Dermis microvascular lymphatic vessel endothelial cell (primary cell): ENCODE measurements at regions not wholly inside any gene's neighbourhood (a gene's known extent, or its start where the extent isn't known, plus 50 kb on each side); places are given as distances from the start of the nearest gene placed in this dataset.
A peak's percentile ranks its signal among the peaks of the same experiment; 100 is the strongest.

Experiments
- DNase-seq, 2 donors: peaks; one replicate each; pipeline versions ENCODE4 v3.0.0 to v3.0.0-alpha.2; 2010; ENCODE audit warnings: low read depth in 2 of 2

DNA sequence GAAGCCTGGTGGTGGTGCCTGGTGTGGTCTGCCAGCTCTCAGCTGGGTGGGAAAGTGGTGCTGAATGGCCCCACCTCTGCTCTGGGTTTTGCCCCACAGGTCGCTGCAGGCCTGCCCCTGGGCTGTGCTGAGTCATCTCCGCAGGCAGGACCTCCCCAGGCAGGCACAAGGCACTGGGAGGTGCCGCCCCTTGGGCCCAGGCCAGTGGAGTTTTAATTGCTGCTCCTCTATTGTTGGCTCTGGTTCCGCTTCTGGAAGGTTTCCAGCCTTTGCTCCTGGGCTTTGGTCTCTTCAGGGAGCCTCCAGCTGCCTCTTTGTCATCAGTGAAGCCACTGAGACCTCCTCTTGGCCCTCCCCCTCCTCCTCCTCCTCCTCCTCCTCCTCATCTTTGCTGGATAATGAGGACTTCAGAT, 180.3 kb upstream of the GRB10 start:
- DNase-seq, result peak; percentile 55 to 93

GRCh38 chr7:50962281-50962883, 179.7 kb upstream of the GRB10 start:
- DNase-seq, result no peak

- DNase-seq, result no peak
Measured at GRCh38 chr7:50960621-50961310, 178.1 kb upstream of the GRB10 start.

DNA sequence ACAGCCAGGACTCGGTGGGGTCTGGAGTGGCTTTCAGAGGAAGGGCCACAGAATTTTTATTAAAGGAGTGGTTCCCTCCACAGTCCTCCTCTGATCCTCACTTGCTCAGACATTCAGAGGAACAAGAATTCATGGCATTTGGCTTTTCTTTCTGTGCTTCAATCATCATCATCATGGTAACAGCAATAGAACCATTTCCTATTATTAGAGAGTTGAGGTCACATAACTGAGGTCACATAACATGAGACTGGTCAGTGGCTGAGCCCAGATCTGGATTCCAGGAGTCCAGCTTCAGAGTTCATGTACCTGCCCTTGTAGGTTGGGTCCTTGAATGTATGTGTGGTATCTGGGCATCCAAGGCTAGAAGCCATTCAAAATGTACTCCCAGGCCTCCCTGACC, 177.3 kb upstream of the GRB10 start:
- DNase-seq, result peak; percentile 20 to 26

DNA sequence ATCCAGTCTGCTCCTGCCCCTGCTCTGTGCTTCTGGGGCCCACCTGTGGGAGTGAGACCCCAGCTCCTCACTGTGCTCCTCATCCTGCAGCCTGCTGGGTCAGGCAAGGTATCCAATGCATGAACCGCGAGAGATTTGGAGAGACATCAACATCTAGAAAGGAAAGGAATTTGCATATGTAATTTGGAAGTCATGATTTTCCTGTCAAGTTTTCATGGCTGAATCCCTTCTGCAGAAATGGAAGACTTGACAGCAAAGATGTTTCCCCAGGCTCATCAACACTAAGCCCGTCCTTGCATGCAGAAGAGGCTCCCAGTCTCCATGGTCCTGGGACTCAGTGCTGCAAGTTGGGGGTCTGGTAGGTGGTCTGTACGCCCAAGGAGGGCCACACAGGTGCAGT, 176.9 kb upstream of the GRB10 start:
- DNase-seq, result no peak

- no peak for DNase-seq
Measured at GRCh38 chr7:50957855-50958254, 175.2 kb upstream of the GRB10 start.

DNA sequence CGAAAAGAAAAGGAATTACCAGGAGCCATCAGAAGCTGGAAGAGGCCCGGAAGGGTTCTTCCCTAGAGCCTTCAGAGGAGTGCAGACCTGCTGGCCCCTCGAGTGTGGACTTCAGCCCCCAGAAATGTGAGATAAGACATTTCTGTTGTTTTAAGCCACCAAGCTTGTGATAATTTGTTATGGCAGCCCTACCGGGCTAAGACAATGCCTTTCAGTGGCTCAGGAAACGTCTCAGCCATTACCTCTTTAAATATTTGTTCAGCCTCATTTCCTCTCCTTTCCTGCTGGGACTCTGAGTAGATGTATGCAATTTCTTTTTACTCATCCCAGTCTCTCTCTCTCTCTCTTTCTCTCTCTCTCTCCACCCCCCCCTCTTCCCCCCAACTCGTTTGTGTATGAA, 174.7 kb upstream of the GRB10 start:
- peak in 1 of 2 donors; percentile 78 for DNase-seq

GRCh38 chr7:50956522-50957155, 173.9 kb upstream of the GRB10 start:
- no peak for DNase-seq

DNA sequence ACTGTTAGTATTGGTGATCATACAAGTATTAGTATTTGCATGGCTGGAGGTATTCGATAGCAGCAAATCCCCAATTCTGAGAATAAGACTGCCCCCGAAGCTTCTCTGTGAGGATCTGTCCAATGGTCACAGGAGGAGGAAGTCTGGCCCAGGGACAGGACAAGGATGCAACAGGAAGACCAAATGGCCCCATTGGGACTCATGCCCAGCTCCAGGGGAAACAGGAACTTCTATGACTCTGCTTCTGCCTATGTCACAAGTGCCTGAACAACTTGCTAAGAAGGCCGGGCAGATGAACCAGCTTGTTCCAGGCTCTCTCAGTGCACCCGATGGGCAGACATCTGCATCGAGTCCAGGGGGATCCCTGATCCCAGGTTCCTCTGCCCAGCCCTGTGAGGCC, 172.0 kb upstream of the GRB10 start:
- peak; percentile 26 to 76 for DNase-seq

- DNase-seq, result no peak
Measured at GRCh38 chr7:50954245-50954644, 171.5 kb upstream of the GRB10 start.

- DNase-seq, result peak in 1 of 2 donors; percentile 85
Measured at GRCh38 chr7:50953820-50954219, 171.1 kb upstream of the GRB10 start.

GRCh38 chr7:50953303-50953702, 170.6 kb upstream of the GRB10 start:
- no peak for DNase-seq

GRCh38 chr7:50952544-50952943, 169.8 kb upstream of the GRB10 start:
- no peak for DNase-seq

- no peak for DNase-seq
Measured at GRCh38 chr7:50952120-50952519, 169.4 kb upstream of the GRB10 start.

- no peak for DNase-seq
Measured at GRCh38 chr7:50943482-50943881, 160.8 kb upstream of the GRB10 start.

- no peak for DNase-seq
Measured at GRCh38 chr7:50941525-50941924, 158.8 kb upstream of the GRB10 start.

- DNase-seq, result no peak
Measured at GRCh38 chr7:50940621-50941020, 157.9 kb upstream of the GRB10 start.

DNA sequence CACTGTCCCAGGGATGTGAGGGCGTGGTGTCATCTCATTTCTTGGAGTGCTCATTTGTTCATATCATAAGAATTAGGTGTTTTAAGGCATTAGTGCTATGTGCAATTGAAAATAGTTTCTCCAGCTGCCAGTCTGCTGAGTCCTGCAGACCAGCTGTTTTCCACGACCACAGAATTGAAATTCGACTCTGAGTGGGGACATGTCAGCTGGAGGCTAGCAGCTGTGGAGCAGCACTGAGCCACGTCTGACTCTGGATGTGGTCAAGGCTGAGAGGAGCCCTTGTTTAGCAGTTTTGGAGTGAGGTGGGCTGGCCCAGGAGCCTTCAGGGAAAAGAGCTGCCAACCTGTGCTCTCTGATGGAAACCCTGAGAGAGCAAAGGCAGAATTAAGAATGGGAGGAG, 156.3 kb upstream of the GRB10 start:
- DNase-seq, result no peak

GRCh38 chr7:50937727-50938126, 155.0 kb upstream of the GRB10 start:
- DNase-seq, result no peak

- no peak for DNase-seq
Measured at GRCh38 chr7:50926049-50926448, 143.4 kb upstream of the GRB10 start.

GRCh38 chr7:50923476-50923875, 140.8 kb upstream of the GRB10 start:
- DNase-seq, result no peak

DNA sequence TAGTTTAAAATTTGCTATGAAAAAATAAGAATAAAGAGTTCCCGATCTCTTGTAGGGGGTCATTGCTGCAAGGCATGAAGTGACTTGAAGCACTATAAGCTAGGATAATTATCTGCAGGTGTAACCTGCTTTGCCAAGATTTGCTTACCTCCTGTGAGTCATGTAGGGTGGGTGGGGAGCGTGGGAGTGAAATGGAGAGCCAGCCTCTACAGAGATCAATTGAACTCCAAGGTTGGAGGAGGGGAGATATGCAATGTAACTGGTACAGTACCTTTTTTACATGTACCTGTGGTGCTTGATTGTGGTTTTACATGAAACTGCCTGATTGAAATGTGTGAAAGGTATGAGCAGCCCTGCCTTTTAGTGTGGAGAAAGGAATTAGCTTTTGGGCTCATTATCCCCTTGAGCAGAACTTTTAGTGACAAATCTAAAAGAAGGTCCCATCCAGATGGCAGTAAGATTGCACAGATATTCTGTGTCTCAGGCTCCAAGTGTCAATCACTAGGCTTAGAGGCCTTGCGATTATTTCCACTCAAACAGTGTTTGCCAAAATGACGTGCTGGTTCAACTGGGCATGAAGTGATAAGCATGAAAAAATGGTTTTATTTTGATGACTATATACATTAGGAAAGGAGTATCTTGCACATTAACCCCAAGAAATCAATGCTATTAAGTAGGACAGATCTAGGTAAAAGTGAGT, 138.6 kb upstream of the GRB10 start:
- DNase-seq, result no peak
